HCT116 (cell line): ENCODE measurements at regions not wholly inside any gene's neighbourhood (a gene's known extent, or its start where the extent isn't known, plus 50 kb on each side); places are given as distances from the start of the nearest gene placed in this dataset.

Experiments used
- EZH2 ChIP-seq: fragments of 200-600 bp; sonication (generic); IDR thresholded peaks from 2 replicates; pipeline ENCODE4 v1.6.1; 2017; ENCODE audit warnings: antibody characterized with exemption, mixed run types
- EZH2phosphoT487 ChIP-seq: fragments of 200-600 bp; IDR thresholded peaks from 2 replicates; pipeline ENCODE4 v1.6.1; 2018; ENCODE audit warnings: antibody characterized with exemption, borderline replicate concordance

GRCh38 chr2:238653431-238654109 lies 194.3 kb upstream of the TWIST2 start:
- TF ChIP-seq EZH2phosphoT487 (no peak), EZH2 (no peak)
